IPS-18c (cell line): ENCODE measurements at regions not wholly inside any gene's neighbourhood (a gene's known extent, or its start where the extent isn't known, plus 50 kb on each side); places are given as distances from the start of the nearest gene placed in this dataset.
"Not testable (repeated sequence)": the region's sequence is repeated elsewhere in the genome, so short reads cannot be mapped to it uniquely, and the experiment has no call there.

Experiments
- H3K4me3 ChIP-seq: 2 replicates; pipeline ENCODE4 v1.7.0; 2013; ENCODE audit warnings: low read depth, mild to moderate bottlenecking, low read length, moderate library complexity; ENCODE audit not compliant: insufficient read depth
- H3K9me3 ChIP-seq: one replicate; pipeline ENCODE4 v1.6.1; 2013; ENCODE audit warnings: mild to moderate bottlenecking, low read length, moderate library complexity; ENCODE audit not compliant: control insufficient read depth, insufficient read depth

DNA sequence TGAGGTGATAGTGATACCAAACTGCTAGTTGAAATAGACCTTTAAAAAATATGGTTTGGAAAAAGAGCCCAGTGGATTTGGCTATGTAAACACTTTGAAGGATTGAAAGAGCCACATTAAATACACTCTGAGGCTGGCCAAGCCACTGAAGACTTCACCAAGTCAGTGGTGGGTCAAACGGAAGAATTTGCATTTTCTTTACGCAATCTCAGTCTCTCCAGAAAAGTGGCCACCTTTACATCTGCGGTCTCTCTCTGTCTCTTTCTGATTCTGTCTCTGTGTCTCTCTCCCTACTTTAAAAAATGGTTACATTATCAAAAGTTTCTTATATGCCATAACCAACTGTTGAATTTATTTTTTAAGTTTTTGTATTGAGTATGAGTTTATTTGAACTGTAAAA, 651.2 kb upstream of the PITX2 start:
- Histone ChIP-seq H3K4me3 (no peak overlapping the region), H3K9me3 (no peaks in the 10 kb centered on the region)

DNA sequence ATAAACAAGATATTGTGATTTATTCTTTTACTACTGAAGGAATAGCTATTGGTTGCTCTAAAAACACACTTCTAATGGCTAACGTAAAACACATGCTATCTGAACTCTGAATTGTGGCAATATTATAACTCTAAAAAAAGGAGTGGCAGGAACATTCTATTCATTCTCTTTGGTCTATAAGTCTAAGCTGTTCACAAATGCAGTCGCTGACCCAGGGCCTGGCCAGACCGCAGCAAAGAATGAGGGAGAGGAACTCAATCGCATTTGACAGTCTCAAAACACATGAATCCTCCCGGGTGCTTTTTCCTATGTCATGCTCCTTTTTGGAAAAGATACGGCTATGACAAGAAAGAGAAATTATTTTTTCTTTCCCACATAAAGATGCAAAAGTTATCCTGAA, 651.6 kb upstream of the PITX2 start:
- Histone ChIP-seq H3K9me3 (no peaks in the 10 kb centered on the region), H3K4me3 (no peak overlapping the region)

DNA sequence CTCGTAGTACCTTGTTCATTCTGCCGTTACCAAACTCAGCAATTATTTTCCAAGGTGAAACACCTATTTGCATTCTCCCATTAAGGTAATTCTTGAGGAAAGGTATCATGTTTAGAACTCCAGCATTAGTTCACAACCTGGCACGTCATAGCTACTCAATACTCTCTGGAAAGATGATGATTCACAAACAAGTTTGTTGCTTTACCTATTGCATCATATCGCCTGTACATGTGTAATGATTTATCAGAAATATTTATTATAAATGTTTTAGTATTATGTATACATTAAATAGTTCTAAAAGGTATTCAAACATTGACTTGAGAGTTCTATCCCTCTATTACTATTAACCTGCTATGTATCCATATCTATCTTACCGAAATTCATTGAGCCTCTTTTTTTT, 658.3 kb upstream of the PITX2 start:
- no peak overlapping the region for H3K4me3 ChIP-seq
- no peaks in the 10 kb centered on the region for H3K9me3 ChIP-seq

DNA sequence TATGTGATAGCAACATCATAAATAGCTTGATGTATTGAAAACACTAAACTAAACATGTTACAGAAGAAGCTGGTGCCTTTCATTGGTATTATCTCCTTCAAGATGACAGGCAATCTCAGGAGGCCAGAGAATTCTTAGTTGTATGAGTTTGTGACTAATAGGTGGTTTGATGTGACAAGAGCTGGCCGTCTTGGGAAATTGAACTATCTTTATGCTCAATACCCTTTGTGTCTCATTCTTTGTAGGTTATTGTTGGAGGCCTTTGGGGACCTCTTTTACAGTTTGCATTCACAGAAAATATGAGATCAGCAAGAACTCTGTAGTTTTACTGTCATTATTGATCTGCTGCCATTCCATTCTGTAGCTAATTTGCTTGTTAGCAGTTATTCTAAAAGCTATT, 659.2 kb upstream of the PITX2 start:
- Histone ChIP-seq H3K9me3 (no peaks in the 10 kb centered on the region), H3K4me3 (no peak overlapping the region)

DNA sequence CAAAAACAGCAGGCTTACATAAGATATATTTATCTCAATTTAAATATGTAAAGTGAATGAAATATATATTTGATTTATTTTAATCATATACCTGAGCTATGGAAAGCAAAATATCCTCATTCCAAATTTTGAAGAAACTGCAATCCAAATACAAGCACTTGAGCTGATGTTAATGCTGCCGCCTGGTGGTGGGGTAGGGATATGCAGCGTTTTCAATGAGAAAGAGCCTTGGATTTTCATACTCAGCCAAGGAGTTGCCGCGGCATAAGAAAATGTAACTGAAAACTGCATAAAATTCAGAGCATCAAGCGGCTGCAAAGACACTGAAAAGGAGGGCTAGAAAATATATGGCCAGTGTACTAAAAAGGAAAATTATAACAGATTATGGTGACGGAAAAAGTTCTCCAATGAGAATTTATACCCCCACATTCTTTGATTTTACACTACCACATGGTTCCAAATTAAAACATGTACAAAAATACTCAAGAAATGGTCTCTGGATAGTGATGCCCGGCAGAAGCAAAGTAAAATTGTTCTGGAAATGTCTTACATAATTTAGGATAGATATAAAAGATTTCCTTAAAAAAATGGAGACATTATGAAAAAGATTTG, 660.3 kb upstream of the PITX2 start:
- no peak overlapping the region for H3K4me3 ChIP-seq

DNA sequence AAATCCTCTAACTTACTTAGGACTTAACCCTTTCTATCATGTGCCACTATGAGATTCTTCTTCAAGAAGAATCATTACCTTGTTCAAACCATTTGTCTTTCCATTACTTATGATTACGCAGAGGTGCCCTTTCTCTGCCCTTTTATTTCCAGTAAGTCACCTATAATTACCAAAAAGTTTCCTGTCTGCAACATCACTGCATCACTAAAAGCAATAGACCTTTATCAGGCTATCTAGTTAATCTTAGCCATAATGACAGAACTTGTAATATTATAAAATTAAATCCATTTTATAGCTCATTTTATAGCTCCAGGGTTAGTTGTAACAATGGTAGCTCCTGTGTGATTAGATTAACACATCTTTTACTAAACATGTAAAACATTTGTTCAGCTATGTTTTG, 673.6 kb upstream of the PITX2 start:
- Histone ChIP-seq H3K4me3 (no peak overlapping the region), H3K9me3 (no peaks in the 10 kb centered on the region)

More for the DNA sequence above, 660.3 kb upstream of the PITX2 start:
- no peaks in the 10 kb centered on the region for H3K9me3 ChIP-seq

DNA sequence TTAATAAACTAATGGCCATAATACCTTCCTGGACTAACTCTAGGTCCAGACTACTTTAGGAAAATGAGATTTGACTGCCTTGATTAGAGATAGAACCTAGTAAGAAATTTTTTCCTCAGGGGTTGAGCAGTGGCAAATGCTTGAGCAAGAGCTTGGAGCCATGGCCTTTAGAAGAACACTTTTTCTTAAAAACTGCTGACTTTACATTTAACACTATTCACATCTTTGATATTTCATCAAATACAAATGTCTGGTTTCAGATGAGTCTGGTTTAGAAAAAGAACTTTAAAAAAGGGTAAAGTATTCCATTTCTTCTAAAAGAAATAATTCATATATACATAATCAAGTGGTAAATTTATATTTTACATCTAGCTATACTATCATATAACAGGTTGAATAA, 680.9 kb upstream of the PITX2 start:
- no peak overlapping the region for H3K4me3 ChIP-seq
- no peaks in the 10 kb centered on the region for H3K9me3 ChIP-seq

DNA sequence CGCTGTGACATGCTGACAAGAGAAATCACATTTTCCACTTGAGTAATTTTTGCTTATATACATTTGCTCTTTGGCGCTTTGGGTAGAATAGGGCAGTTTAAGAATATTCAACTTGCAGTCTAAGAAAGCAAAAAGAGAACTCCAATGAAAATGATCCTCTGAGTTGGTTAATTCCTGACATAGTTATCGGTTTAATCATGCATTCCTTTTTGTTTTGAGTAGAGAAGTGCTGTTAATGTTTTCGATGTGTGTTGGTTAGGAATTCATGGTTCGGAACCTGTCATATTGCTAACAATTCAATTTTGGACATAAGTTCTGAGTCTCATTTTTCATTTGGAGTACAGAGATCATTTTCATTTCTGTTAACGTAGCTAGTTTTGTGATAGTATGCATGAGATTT, 700.6 kb upstream of the PITX2 start:
- no peaks in the 10 kb centered on the region for H3K9me3 ChIP-seq
- no peak overlapping the region for H3K4me3 ChIP-seq

DNA sequence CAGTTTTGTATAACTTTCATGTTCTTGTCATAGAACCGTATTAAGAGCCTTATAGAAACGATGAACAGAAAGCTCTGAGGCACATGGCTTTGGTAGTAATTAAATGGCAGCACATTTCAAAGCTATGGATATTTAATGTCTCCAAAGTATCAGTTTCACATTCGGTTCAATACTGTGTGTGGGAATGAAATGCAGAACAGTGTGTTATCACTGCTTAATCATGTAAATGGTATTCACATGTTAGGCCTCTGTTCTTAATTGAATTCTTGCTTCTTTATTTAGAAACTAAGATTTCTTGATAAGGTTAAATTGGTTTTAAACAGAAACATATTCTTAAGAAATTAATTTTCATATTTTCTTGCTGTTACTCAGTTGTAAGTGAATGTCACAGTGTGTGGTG, 701.0 kb upstream of the PITX2 start:
- Histone ChIP-seq H3K9me3 (no peaks in the 10 kb centered on the region), H3K4me3 (no peak overlapping the region)

DNA sequence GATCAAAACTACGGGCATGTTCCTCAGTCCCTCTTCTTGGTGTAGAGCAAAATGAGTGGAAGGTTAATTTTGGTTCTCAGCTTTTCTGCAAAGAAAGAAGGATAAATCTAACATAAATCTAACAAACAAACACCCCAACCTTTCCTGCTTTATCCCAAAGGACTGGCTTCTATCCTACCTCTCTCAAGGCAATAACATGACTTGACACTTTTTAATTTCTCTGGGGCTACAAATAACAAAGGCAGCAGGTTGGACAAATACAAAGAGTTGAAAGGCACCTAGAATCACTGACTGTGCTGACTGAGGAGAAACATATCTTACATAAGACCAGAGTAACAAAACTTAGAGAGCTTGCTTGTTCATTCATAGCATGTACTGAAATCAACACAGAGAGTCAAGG, 703.6 kb upstream of the PITX2 start:
- H3K9me3 ChIP-seq, result no peaks in the 10 kb centered on the region
- no peak overlapping the region for H3K4me3 ChIP-seq

DNA sequence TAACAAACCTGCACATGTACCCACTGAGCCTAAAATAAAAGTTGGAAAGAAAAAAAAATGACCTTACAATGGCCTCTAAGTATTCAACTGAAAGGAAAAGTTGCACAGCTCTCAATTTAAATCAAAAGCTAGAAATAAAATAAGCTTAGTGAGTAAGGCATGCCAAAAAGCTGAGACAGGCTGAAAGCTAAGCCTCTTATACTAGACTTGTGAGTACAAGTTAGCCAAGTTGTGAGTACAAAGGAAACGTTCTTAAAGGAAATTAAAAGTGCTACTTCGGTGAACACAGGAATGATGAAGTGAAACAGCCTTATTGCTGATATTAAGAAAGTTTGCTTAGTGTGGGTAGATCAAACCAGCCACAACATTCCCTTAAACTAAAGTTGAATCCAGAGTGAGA, 707.9 kb upstream of the PITX2 start:
- no peak overlapping the region for H3K4me3 ChIP-seq

DNA sequence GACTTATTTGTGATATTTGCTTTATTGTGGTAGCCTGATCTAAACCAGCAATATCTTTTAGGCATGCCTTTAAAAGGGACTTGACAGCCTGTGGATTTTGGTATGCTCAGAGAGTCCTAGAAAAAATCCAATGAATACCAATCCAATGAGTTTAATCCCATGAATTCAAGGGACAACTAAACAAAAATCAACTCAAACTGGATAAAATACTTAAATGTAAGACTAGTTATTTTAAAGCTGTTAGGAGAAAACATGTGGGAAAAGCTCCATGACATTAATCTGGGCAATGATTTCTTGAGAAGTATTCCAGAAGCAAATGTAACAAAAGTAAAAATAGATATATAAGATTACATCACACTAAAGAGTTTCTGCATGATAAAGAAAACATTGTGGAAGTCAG, 711.5 kb upstream of the PITX2 start:
- Histone ChIP-seq H3K9me3 (no peaks in the 10 kb centered on the region), H3K4me3 (no peak overlapping the region)

More for the DNA sequence above, 707.9 kb upstream of the PITX2 start:
- no peaks in the 10 kb centered on the region for H3K9me3 ChIP-seq

DNA sequence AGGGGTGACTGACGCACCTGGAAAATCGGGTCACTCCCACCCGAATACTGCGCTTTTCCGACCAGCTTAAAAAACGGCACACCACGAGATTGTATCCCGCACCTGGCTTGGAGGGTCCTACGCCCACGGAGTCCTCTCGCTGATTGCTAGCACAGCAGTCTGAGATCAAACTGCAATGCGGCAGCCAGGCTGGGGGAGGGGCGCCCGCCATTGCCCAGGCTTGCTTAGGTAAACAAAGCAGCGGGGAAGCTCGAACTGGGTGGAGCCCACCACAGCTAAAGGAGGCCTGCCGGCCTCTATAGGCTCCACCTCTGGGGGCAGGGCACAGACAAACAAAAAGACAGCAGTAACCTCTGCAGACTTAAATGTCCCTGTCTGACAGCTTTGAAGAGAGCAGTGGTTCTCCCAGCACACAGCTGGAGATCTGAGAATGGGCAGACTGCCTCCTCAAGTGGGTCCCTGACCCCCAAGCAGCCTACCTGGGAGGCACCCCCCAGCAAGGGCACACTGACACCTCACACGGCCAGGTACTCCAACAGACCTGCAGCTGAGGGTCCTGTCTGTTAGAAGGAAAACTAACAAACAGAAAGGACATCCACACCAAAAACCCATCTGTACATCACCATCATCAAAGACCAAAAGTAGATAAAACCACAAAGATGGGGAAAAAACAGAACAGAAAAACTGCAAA, 714.5 kb upstream of the PITX2 start:
- H3K4me3 ChIP-seq, H3K9me3 ChIP-seq: not testable (repeated sequence)

DNA sequence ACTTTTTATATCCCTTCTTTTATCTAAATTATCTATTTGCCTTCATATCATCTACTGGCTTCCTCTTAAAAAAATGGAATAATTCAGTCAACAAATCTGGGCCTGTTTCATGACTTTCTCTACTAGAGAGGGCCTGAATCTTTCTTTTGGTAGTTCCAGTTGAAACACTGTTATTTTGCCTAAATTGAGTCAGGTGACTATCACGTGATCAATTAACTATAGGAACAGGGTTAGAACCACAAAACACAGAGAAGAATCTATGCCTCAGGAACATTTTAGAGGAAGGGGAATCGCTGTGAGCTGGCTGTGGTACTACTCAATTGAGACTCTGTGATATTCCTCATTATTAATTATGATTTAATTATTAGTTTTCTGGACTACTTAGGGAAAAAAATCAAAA, 736.7 kb upstream of the PITX2 start:
- Histone ChIP-seq H3K4me3 (no peak overlapping the region), H3K9me3 (no peaks in the 10 kb centered on the region)

DNA sequence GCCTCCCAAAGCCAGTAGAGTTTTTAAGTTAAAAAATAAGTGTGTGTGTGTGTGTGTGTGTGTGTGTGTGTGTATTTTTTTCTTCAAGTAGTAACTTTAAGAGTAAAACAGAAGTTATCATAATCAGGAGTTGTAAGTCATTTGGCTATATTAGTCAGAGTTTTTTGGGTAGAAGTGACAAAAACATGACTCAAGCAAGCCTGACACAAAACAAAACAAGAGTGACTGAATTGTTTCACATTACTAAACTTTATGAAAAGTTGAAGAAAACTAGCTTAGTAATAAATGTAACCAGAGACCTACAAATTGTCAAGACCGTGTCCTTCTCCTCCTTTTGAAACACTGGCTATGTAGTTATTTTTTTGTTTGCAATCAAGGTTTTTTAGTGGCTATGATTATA, 738.0 kb upstream of the PITX2 start:
- Histone ChIP-seq H3K9me3 (no peaks in the 10 kb centered on the region), H3K4me3 (no peak overlapping the region)

DNA sequence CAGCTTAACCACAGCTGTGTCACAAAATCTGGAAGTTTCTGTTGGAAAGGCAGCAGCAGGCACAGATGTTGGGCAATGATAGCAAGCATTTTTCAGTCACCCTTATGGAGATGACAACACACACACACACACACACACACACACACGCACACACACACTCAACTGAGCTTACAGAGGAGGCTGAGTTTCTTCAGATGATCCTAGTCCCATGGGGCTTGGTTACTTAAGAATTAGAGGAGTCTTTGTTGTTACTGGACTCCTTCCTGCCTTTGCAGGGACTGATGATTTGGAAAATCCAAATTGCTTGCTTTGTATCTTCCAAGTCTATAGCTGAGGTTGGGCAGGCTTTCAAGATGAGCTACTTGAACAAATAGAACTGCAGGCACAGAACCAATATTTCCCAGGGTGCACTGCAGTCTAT, 740.1 kb upstream of the PITX2 start:
- H3K9me3 ChIP-seq, result no peaks in the 10 kb centered on the region

DNA sequence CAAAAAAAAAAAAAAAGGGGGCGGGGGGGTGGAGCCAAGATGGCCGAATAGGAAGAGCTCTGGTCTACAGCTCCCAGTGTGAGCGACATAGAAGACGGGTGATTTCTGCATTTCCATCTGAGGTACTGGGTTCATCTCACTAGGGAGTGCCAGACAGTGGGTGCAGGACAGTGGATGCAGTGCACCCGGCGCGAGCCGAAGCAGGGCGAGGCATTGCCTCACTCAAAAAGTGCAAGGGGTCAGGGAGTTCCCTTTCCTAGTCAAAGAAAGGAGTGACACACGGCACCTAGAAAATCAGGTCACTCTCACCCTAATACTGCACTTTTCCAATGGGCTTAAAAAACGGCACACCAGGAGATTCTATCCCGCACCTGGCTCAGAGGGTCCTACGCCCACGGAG, 755.0 kb upstream of the PITX2 start:
- H3K9me3 ChIP-seq, H3K4me3 ChIP-seq: not testable (repeated sequence)

More for the DNA sequence above, 740.1 kb upstream of the PITX2 start:
- no peak overlapping the region for H3K4me3 ChIP-seq

DNA sequence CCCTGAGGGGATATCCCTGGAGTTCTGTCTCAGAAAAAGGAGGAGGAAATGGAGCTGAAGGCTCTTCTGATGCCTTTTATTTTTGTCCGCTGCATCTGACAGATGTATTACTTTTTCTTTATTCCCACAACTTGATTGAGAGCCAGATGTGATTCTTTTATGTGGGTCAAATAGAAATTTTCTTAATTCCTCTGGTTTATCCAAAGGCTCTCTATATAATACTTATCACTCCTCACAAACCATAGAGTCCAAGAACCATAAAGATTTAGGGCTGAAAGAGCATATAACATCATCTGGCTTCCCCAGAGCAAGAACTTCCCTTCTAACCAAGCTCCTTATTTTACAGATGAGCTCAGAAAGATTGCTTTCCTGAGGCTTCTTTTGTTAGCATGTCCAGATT, 756.7 kb upstream of the FAM241A start:
- Histone ChIP-seq H3K4me3 (no peak overlapping the region), H3K9me3 (no peaks in the 10 kb centered on the region)

DNA sequence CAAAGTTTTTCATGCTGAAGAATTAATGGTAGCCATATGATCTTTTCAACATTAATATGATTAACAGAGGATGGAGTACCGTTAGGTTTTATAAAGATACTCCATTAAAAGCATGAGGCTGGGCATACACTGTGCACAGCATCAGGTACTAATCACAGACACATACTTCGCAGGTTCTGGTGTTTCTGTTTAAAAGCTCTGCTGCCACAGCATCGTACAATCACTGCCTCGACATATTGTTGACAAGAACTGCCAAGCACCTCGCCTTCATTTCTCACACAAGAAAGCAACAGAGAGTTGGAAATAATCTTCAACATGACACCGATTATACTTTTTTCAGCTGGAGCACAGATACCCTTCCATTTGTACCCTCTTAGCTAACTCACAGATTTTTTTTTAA, 753.4 kb upstream of the FAM241A start:
- no peak overlapping the region for H3K4me3 ChIP-seq
- H3K9me3 ChIP-seq, result no peaks in the 10 kb centered on the region
